K562 (cell line): ENCODE measurements at regions not wholly inside any gene's neighbourhood (a gene's known extent, or its start where the extent isn't known, plus 50 kb on each side); places are given as distances from the start of the nearest gene placed in this dataset.

Experiments
- ATAC-seq: fragments of 200-7000 bp; cut with Tn5 transposase; 3 replicates; pipeline ENCODE4 v1.9.1; 2020; ENCODE audit warnings: moderate library complexity
- BruUV-seq: library from RNA; stranded (reverse); fragments of 400-500 nt; replicated peaks from 2 replicates; lab custom pipeline; 2021; lab: Mats Ljungman, UMichigan
- CTCF ChIA-PET: fragments of 300-600 bp; formaldehyde crosslinking; extraction: SDS; loops from one replicate; lab custom pipeline; 2021; ENCODE audit warnings: low intra/inter-chr PET ratio; lab: Yijun Ruan, JAX
- POLR2A ChIA-PET: fragments of 300-600, 350-650 bp; sonication (Branson Sonifier 250); formaldehyde crosslinking; extraction: SDS; loops from one replicate; lab custom pipeline; 2021; ENCODE audit warnings: antibody characterized with exemption, inconsistent platforms; lab: Yijun Ruan, JAX
- DNase-seq, 4 experiments: peaks; one replicate each; pipeline versions ENCODE4 v3.0.0 to v3.0.0-alpha.2; 2011 to 2018; ENCODE audit warnings: low spot score in 3 of 4, mixed read lengths in 3 of 4; ENCODE audit errors: extremely low read depth in 1 of 4
- FAIRE-seq: peaks from 2 replicates; lab custom pipeline; 2011; peaks lifted over from hg19 to GRCh38; lab: Jason Lieb, UNC
- H2AFZ ChIP-seq: 2 replicates; pipeline ENCODE4 v1.6.0; 2011; ENCODE audit warnings: low read depth, low read length, control low read depth, inconsistent platforms
- H3K27ac ChIP-seq: fragments of 200-600 bp; 3 replicates; pipeline ENCODE4 v1.8.0; 2011; ENCODE audit warnings: low read depth, mild to moderate bottlenecking, control low read depth, inconsistent platforms, low read length, moderate library complexity, mixed read lengths; ENCODE audit errors: extremely low read depth
- H3K27me3 ChIP-seq, 2 experiments: fragments of 300-600 bp in 1 of 2; 2 replicates in 1 of 2; 3 replicates in 1 of 2; pipeline versions ENCODE4 v1.6.0 to v1.8.0; 2011; ENCODE audit warnings: inconsistent platforms in 2 of 2, low read length in 2 of 2, mild to moderate bottlenecking in 1 of 2, mixed read lengths in 1 of 2, moderate library complexity in 1 of 2; ENCODE audit not compliant: control insufficient read depth in 2 of 2, insufficient read depth in 2 of 2
- H3K36me3 ChIP-seq: fragments of 300-600 bp; 3 replicates; pipeline ENCODE4 v1.8.0; 2011; ENCODE audit warnings: mild to moderate bottlenecking, low read length, inconsistent platforms; ENCODE audit not compliant: control insufficient read depth, insufficient read depth
- H3K4me1 ChIP-seq, 2 experiments: fragments of 200-600 bp in 1 of 2; replicated peaks in 1 of 2; 2 replicates in 1 of 2; 3 replicates in 1 of 2; pipeline versions ENCODE4 v1.5.1 to v1.8.0; 2011; ENCODE audit warnings: inconsistent platforms in 2 of 2, low read length in 2 of 2, mild to moderate bottlenecking in 1 of 2, mixed read lengths in 1 of 2, moderate library complexity in 1 of 2; ENCODE audit not compliant: control insufficient read depth in 2 of 2, insufficient read depth in 2 of 2
- H3K4me2 ChIP-seq: 2 replicates; pipeline ENCODE4 v1.6.1; 2011; ENCODE audit warnings: low read length, control low read depth, inconsistent platforms, mixed read lengths; ENCODE audit not compliant: insufficient read depth
- H3K4me3 ChIP-seq: fragments of 200-600 bp; sonication (generic), shearing (Covaris generic); 2 replicates; pipeline ENCODE4 v1.5.1; 2016; ENCODE audit warnings: control low read depth, inconsistent platforms
- H3K79me2 ChIP-seq: fragments of 200-600 bp; 3 replicates; pipeline ENCODE4 v1.8.0; 2011; ENCODE audit warnings: low read length, inconsistent platforms; ENCODE audit not compliant: control insufficient read depth, insufficient read depth
- H3K9ac ChIP-seq, 2 experiments: 2 replicates each; pipeline versions ENCODE4 v1.6.0 to v1.6.1; 2011; ENCODE audit warnings: low read depth in 2 of 2, low read length in 2 of 2, control low read depth in 1 of 2, inconsistent platforms in 1 of 2, mild to moderate bottlenecking in 1 of 2, mixed read lengths in 1 of 2; ENCODE audit not compliant: insufficient read depth in 1 of 2
- H3K9me1 ChIP-seq: one replicate; pipeline ENCODE4 v1.6.0; 2011; ENCODE audit warnings: inconsistent platforms, mild to moderate bottlenecking, low read length, moderate library complexity; ENCODE audit not compliant: control insufficient read depth, insufficient read depth
- H3K9me3 ChIP-seq: replicated peaks from 2 replicates; pipeline ENCODE4 v1.5.1; 2011; ENCODE audit warnings: low read depth, low read length, inconsistent platforms; ENCODE audit not compliant: control insufficient read depth, insufficient read depth
- H4K20me1 ChIP-seq: replicated peaks from 2 replicates; pipeline ENCODE4 v1.6.1; 2011; ENCODE audit warnings: low read length, inconsistent platforms, mixed read lengths; ENCODE audit not compliant: control insufficient read depth, insufficient read depth
- FOXK1 ChIP-seq: sonication (generic); formaldehyde crosslinking; IDR thresholded peaks from 2 replicates; pipeline ENCODE4 v1.8.0; 2022; ENCODE audit warnings: missing genetic modification reagents, mild to moderate bottlenecking, borderline replicate concordance
- HEY1 ChIP-seq: fragments of 250-450 bp; sonication (Bioruptor Pico); IDR thresholded peaks from 2 replicates; pipeline ENCODE4 v1.5.0; 2020; ENCODE audit warnings: mild to moderate bottlenecking, moderate library complexity, borderline replicate concordance
- MIER1 ChIP-seq: fragments of 450-650 bp; IDR thresholded peaks from 2 replicates; pipeline ENCODE4 v1.6.1; 2016; ENCODE audit warnings: antibody characterized with exemption, mild to moderate bottlenecking, low read depth
- RFX7 ChIP-seq: fragments of 250-450 bp; sonication (Bioruptor Pico); IDR thresholded peaks from 2 replicates; pipeline ENCODE4 v1.5.1; 2021; ENCODE audit warnings: mild to moderate bottlenecking
- SFPQ ChIP-seq: fragments of 200-400 bp; formaldehyde crosslinking; IDR thresholded peaks from 2 replicates; pipeline ENCODE4 v1.6.1; 2017; ENCODE audit warnings: mild to moderate bottlenecking, low read depth, low read length, moderate library complexity
- STAT5B ChIP-seq: fragments of 250-450 bp; sonication (Bioruptor Pico); IDR thresholded peaks from 2 replicates; pipeline ENCODE4 v1.8.0; 2021; ENCODE audit warnings: mild to moderate bottlenecking, inconsistent platforms
- XRCC5 ChIP-seq: fragments of 200-400 bp; formaldehyde crosslinking; IDR thresholded peaks from 2 replicates; pipeline ENCODE4 v1.6.1; 2017; ENCODE audit warnings: low read depth, mild to moderate bottlenecking, low read length
- ZNF668 ChIP-seq: fragments of 250-450 bp; sonication (Bioruptor Pico); IDR thresholded peaks from 2 replicates; pipeline ENCODE4 v1.8.0; 2022; ENCODE audit warnings: mild to moderate bottlenecking, inconsistent platforms
- WGBS: fragments of 100-300 bp; shearing (Covaris generic); methylation state at CpG from one replicate; pipeline ENCODE4 v1.1.6; 2016; ENCODE audit warnings: low coverage, mixed read lengths; ENCODE audit not compliant: insufficient coverage; ENCODE audit errors: missing lambda C conversion rate; 5-methylcytosine and 5-hydroxymethylcytosine counted together
- in situ Hi-C: fragments of 300-500 bp; cut with MboI; formaldehyde crosslinking; loops from 4 replicates; pipeline ENCODE4 v1.15.0; 2018; ENCODE audit warnings: inconsistent platforms, mixed read lengths
- intact Hi-C: fragments of 100-400 bp; cut with micrococcal nuclease; formaldehyde crosslinking; loops from 2 replicates; pipeline ENCODE4 v1.14.2; 2022
- TF ChIP-seq, protein P1 (sequence below): sonication (generic); formaldehyde crosslinking; IDR thresholded peaks from 2 replicates; pipeline ENCODE4 v1.8.1; 2023; ENCODE audit warnings: missing genetic modification reagents, mild to moderate bottlenecking, borderline replicate concordance
- TF ChIP-seq, protein P2 (sequence below): fragments of 450-650 bp; formaldehyde crosslinking; IDR thresholded peaks from 2 replicates; pipeline ENCODE4 v1.4.0; 2022; ENCODE audit warnings: mild to moderate bottlenecking, moderate library complexity
- TF ChIP-seq, protein P3 (sequence below): sonication (generic); formaldehyde crosslinking; IDR thresholded peaks from 2 replicates; pipeline ENCODE4 v1.8.1; 2023; ENCODE audit warnings: mild to moderate bottlenecking, missing genetic modification reagents, moderate library complexity

- Histone ChIP-seq H2AFZ (no peak overlapping the region), H3K9me1 (no peaks in the 10 kb centered on the region), H3K27me3 (no peaks in the 10 kb centered on the region), H3K27ac (no peak overlapping the region), H3K4me2 (no peak overlapping the region), H3K79me2 (no peaks in the 10 kb centered on the region), H3K4me3 (no peak overlapping the region), H3K36me3 (no peaks in the 10 kb centered on the region), H4K20me1 (no peaks in the 10 kb centered on the region), H3K4me1 (no peaks in the 10 kb centered on the region), H3K9ac (no peak overlapping the region), H3K9me3 (no peaks in the 10 kb centered on the region; the same call in 1 of the 2 replicates)
- ATAC-seq, result no peak
- FAIRE-seq, result no peak
- 1% methylated on average over 5 of the region's 5 CpGs for WGBS
- in situ Hi-C loops (no loop called here), intact Hi-C loops (no loop called here)
- no peak for DNase-seq
- TF ChIP-seq, protein P1, sequence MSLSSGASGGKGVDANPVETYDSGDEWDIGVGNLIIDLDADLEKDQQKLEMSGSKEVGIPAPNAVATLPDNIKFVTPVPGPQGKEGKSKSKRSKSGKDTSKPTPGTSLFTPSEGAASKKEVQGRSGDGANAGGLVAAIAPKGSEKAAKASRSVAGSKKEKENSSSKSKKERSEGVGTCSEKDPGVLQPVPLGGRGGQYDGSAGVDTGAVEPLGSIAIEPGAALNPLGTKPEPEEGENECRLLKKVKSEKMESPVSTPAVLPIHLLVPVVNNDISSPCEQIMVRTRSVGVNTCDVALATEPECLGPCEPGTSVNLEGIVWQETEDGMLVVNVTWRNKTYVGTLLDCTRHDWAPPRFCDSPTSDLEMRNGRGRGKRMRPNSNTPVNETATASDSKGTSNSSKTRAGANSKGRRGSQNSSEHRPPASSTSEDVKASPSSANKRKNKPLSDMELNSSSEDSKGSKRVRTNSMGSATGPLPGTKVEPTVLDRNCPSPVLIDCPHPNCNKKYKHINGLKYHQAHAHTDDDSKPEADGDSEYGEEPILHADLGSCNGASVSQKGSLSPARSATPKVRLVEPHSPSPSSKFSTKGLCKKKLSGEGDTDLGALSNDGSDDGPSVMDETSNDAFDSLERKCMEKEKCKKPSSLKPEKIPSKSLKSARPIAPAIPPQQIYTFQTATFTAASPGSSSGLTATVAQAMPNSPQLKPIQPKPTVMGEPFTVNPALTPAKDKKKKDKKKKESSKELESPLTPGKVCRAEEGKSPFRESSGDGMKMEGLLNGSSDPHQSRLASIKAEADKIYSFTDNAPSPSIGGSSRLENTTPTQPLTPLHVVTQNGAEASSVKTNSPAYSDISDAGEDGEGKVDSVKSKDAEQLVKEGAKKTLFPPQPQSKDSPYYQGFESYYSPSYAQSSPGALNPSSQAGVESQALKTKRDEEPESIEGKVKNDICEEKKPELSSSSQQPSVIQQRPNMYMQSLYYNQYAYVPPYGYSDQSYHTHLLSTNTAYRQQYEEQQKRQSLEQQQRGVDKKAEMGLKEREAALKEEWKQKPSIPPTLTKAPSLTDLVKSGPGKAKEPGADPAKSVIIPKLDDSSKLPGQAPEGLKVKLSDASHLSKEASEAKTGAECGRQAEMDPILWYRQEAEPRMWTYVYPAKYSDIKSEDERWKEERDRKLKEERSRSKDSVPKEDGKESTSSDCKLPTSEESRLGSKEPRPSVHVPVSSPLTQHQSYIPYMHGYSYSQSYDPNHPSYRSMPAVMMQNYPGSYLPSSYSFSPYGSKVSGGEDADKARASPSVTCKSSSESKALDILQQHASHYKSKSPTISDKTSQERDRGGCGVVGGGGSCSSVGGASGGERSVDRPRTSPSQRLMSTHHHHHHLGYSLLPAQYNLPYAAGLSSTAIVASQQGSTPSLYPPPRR (CRISPR knock-in tag), result no peak
- no peak for TF ChIP-seq MIER1
- TF ChIP-seq, protein P2, sequence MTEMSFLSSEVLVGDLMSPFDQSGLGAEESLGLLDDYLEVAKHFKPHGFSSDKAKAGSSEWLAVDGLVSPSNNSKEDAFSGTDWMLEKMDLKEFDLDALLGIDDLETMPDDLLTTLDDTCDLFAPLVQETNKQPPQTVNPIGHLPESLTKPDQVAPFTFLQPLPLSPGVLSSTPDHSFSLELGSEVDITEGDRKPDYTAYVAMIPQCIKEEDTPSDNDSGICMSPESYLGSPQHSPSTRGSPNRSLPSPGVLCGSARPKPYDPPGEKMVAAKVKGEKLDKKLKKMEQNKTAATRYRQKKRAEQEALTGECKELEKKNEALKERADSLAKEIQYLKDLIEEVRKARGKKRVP, result no peak
- TF ChIP-seq, protein P3, sequence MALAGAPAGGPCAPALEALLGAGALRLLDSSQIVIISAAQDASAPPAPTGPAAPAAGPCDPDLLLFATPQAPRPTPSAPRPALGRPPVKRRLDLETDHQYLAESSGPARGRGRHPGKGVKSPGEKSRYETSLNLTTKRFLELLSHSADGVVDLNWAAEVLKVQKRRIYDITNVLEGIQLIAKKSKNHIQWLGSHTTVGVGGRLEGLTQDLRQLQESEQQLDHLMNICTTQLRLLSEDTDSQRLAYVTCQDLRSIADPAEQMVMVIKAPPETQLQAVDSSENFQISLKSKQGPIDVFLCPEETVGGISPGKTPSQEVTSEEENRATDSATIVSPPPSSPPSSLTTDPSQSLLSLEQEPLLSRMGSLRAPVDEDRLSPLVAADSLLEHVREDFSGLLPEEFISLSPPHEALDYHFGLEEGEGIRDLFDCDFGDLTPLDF (CRISPR knock-in tag), result no peak
- no peak for TF ChIP-seq RFX7
- no peak for TF ChIP-seq SFPQ
- no peak for TF ChIP-seq ZNF668 (CRISPR knock-in tag)
- no peak for TF ChIP-seq FOXK1 (CRISPR knock-in tag)
- no peak for TF ChIP-seq HEY1 (CRISPR knock-in tag)
- no peak for TF ChIP-seq STAT5B (CRISPR knock-in tag)
- TF ChIP-seq XRCC5, result no peak
- BruUV-seq, result no TSS peak
- POLR2A ChIA-PET, result no interaction called here
- CTCF ChIA-PET, result no interaction called here
Observed at GRCh38 chr7:18402488-18403183, 92.9 kb upstream of the HDAC9 start.
